IMR-90 (cell line): ENCODE measurements at regions not wholly inside any gene's neighbourhood (a gene's known extent, or its start where the extent isn't known, plus 50 kb on each side); places are given as distances from the start of the nearest gene placed in this dataset.

Source experiments
- ATAC-seq: fragments of 200-7000 bp; cut with Tn5 transposase; 2 replicates; pipeline ENCODE4 v1.9.1; 2020; ENCODE audit warnings: low read depth, mild to moderate bottlenecking, moderate library complexity
- BruUV-seq: library from RNA; stranded (reverse); fragments of 400-500 nt; replicated peaks from 2 replicates; lab custom pipeline; 2021; lab: Mats Ljungman, UMichigan
- CTCF ChIA-PET: fragments of 300-600 bp; formaldehyde crosslinking; extraction: SDS; loops from one replicate; lab custom pipeline; 2021; ENCODE audit warnings: antibody characterized with exemption; lab: Yijun Ruan, JAX
- POLR2A ChIA-PET: fragments of 300-600 bp; sonication (Branson Sonifier 250); formaldehyde crosslinking; loops from one replicate; lab custom pipeline; 2022; ENCODE audit warnings: antibody characterized with exemption; ENCODE audit not compliant: unreplicated experiment; lab: Charles Lee
- DNase-seq: peaks from one replicate; pipeline ENCODE4 v3.0.0; 2013
- H2AFZ ChIP-seq: replicated peaks from 2 replicates; pipeline ENCODE3; 2013; ENCODE audit warnings: low read length, mild to moderate bottlenecking; ENCODE audit not compliant: poor library complexity
- H2AK5ac ChIP-seq: 2 replicates; pipeline ENCODE4 v1.6.1; 2013; ENCODE audit warnings: low read depth, low read length, inconsistent platforms
- H2AK9ac ChIP-seq: replicated peaks from 2 replicates; pipeline ENCODE3; 2013; ENCODE audit warnings: mild to moderate bottlenecking, low read depth, low read length, moderate library complexity; ENCODE audit not compliant: poor library complexity
- H2BK120ac ChIP-seq: 2 replicates; pipeline ENCODE4 v1.6.1; 2013; ENCODE audit warnings: low read depth, low read length, inconsistent platforms
- H2BK15ac ChIP-seq: 3 replicates; pipeline ENCODE4 v1.6.1; 2013; ENCODE audit warnings: low read depth, low read length, inconsistent platforms
- H2BK20ac ChIP-seq: 2 replicates; pipeline ENCODE4 v1.6.1; 2013; ENCODE audit warnings: low read depth, mild to moderate bottlenecking, inconsistent platforms, low read length, moderate library complexity
- H2BK5ac ChIP-seq: 2 replicates; pipeline ENCODE4 v1.6.1; 2013; ENCODE audit warnings: mild to moderate bottlenecking, low read depth, low read length, inconsistent platforms; ENCODE audit not compliant: poor library complexity, severe bottlenecking
- H3K14ac ChIP-seq: replicated peaks from 2 replicates; pipeline ENCODE4 v1.6.1; 2013; ENCODE audit warnings: low read depth, low read length, inconsistent platforms
- H3K18ac ChIP-seq: 2 replicates; pipeline ENCODE4 v1.6.1; 2013; ENCODE audit warnings: low read depth, low read length, control low read depth
- H3K23ac ChIP-seq: 2 replicates; pipeline ENCODE4 v1.6.1; 2013; ENCODE audit warnings: low read depth, low read length, inconsistent platforms
- H3K27ac ChIP-seq: 2 replicates; pipeline ENCODE4 v1.5.1; 2013; ENCODE audit warnings: mild to moderate bottlenecking, control low read depth, low read length; ENCODE audit not compliant: insufficient read depth
- H3K27me3 ChIP-seq: 2 replicates; pipeline ENCODE4 v1.6.1; 2013; ENCODE audit warnings: low read length; ENCODE audit not compliant: control insufficient read depth, insufficient read depth
- H3K36me3 ChIP-seq: 2 replicates; pipeline ENCODE4 v1.6.1; 2013; ENCODE audit warnings: low read length, mixed read lengths; ENCODE audit not compliant: control insufficient read depth, insufficient read depth
- H3K4ac ChIP-seq: 2 replicates; pipeline ENCODE4 v1.6.1; 2013; ENCODE audit warnings: low read depth, low read length, inconsistent platforms
- H3K4me1 ChIP-seq: 2 replicates; pipeline ENCODE4 v1.6.1; 2013; ENCODE audit warnings: low read length, mixed read lengths; ENCODE audit not compliant: control insufficient read depth, insufficient read depth
- H3K4me2 ChIP-seq: 2 replicates; pipeline ENCODE4 v1.6.1; 2013; ENCODE audit warnings: low read depth, mild to moderate bottlenecking, control low read depth, low read length, moderate library complexity
- H3K4me3 ChIP-seq: 2 replicates; pipeline ENCODE4 v1.5.1; 2013; ENCODE audit warnings: low read depth, mild to moderate bottlenecking, control low read depth, low read length, moderate library complexity; ENCODE audit not compliant: insufficient read depth
- H3K56ac ChIP-seq: 2 replicates; pipeline ENCODE4 v1.6.1; 2013; ENCODE audit warnings: low read length, inconsistent platforms; ENCODE audit not compliant: insufficient read depth; ENCODE audit errors: extremely low read depth
- H3K79me1 ChIP-seq, 2 experiments: 2 replicates each; pipeline ENCODE4 v1.6.1; 2013; ENCODE audit warnings: low read length in 2 of 2, inconsistent platforms in 1 of 2, low read depth in 1 of 2
- H3K9ac ChIP-seq: 2 replicates; pipeline ENCODE4 v1.6.1; 2013; ENCODE audit warnings: low read depth, low read length, control low read depth
- H3K9me1 ChIP-seq: 2 replicates; pipeline ENCODE4 v1.6.1; 2013; ENCODE audit warnings: low read length, inconsistent platforms; ENCODE audit not compliant: insufficient read depth
- H3K9me3 ChIP-seq: 2 replicates; pipeline ENCODE4 v1.6.1; 2013; ENCODE audit warnings: low read length; ENCODE audit not compliant: control insufficient read depth, insufficient read depth
- H4K20me1 ChIP-seq: 2 replicates; pipeline ENCODE4 v1.6.1; 2013; ENCODE audit warnings: low read length, inconsistent platforms; ENCODE audit not compliant: insufficient read depth
- H4K5ac ChIP-seq: 2 replicates; pipeline ENCODE4 v1.6.1; 2013; ENCODE audit warnings: mild to moderate bottlenecking, low read depth, low read length, control low read depth
- H4K8ac ChIP-seq, 2 experiments: 2 replicates each; pipeline ENCODE4 v1.6.1; 2013; ENCODE audit warnings: low read depth in 2 of 2, low read length in 2 of 2, control low read depth in 1 of 2, inconsistent platforms in 1 of 2
- H4K91ac ChIP-seq: 2 replicates; pipeline ENCODE4 v1.6.1; 2013; ENCODE audit warnings: low read depth, low read length, inconsistent platforms; ENCODE audit not compliant: insufficient read depth
- BHLHE40 ChIP-seq: fragments of 150-350 bp; IDR thresholded peaks from 2 replicates; pipeline ENCODE4 v1.6.1; 2016; ENCODE audit warnings: mild to moderate bottlenecking, low read depth, low read length
- CEBPB ChIP-seq: IDR thresholded peaks from 2 replicates; pipeline ENCODE4 v1.6.1; 2012; ENCODE audit warnings: low read depth, low read length, improper control_type of control experiment
- CTCF ChIP-seq: conservative IDR thresholded peaks from 2 replicates; pipeline ENCODE4 v1.5.1; 2012; ENCODE audit warnings: mild to moderate bottlenecking, low read depth, low read length, improper control_type of control experiment
- ELK1 ChIP-seq: fragments of 150-350 bp; IDR thresholded peaks from 2 replicates; pipeline ENCODE4 v1.6.1; 2016; ENCODE audit warnings: low read depth, mild to moderate bottlenecking, low read length, moderate library complexity, borderline replicate concordance
- FOS ChIP-seq: fragments of 150-350 bp; IDR thresholded peaks from 2 replicates; pipeline ENCODE4 v1.6.1; 2016; ENCODE audit warnings: low read depth, low read length
- MAFK ChIP-seq: IDR thresholded peaks from 2 replicates; pipeline ENCODE4 v1.6.1; 2012; ENCODE audit warnings: low read depth, low read length, improper control_type of control experiment
- MAZ ChIP-seq: IDR thresholded peaks from 2 replicates; pipeline ENCODE4 v1.6.1; 2012; ENCODE audit warnings: low read depth, mild to moderate bottlenecking, low read length, improper control_type of control experiment, moderate library complexity, borderline replicate concordance
- MXI1 ChIP-seq: IDR thresholded peaks from 2 replicates; pipeline ENCODE4 v1.6.1; 2012; ENCODE audit warnings: low read depth, mild to moderate bottlenecking, low read length, moderate library complexity, borderline replicate concordance
- NFE2L2 ChIP-seq: fragments of 150-350 bp; IDR thresholded peaks from 2 replicates; pipeline ENCODE4 v1.6.1; 2016; ENCODE audit warnings: low read depth, mild to moderate bottlenecking, low read length
- POLR2A ChIP-seq: IDR thresholded peaks from 2 replicates; pipeline ENCODE4 v1.6.1; 2012; ENCODE audit warnings: mild to moderate bottlenecking, low read depth, low read length
- RCOR1 ChIP-seq: IDR thresholded peaks from 2 replicates; pipeline ENCODE4 v1.6.1; 2012; ENCODE audit warnings: mild to moderate bottlenecking, low read length, improper control_type of control experiment; ENCODE audit not compliant: insufficient replicate concordance
- RFX5 ChIP-seq: IDR thresholded peaks from 2 replicates; pipeline ENCODE4 v1.8.0; 2012; ENCODE audit warnings: low read depth, mild to moderate bottlenecking, low read length, moderate library complexity
- SMC3 ChIP-seq: fragments of 150-350 bp; IDR thresholded peaks from 2 replicates; pipeline ENCODE4 v1.6.1; 2016; ENCODE audit warnings: low read depth, mild to moderate bottlenecking, antibody characterized with exemption, low read length, moderate library complexity
- USF2 ChIP-seq: fragments of 150-350 bp; IDR thresholded peaks from 2 replicates; pipeline ENCODE4 v1.6.1; 2017; ENCODE audit warnings: mild to moderate bottlenecking, antibody characterized with exemption, low read length, low read depth
- WGBS, 2 experiments: methylation state at CpG; one replicate each; pipeline versions ENCODE4 v1.1.5 to v1.1.7; 2013; ENCODE audit warnings: missing lambda C conversion rate in 2 of 2; ENCODE audit not compliant: insufficient read length in 1 of 2; ENCODE audit errors: extremely low coverage in 2 of 2; 5-methylcytosine and 5-hydroxymethylcytosine counted together
- dilution Hi-C: fragments of 300-500 bp; cut with HindIII; formaldehyde crosslinking; loops from one replicate; pipeline ENCODE4 v1.14.3; 2018; ENCODE audit warnings: low sequenced_read_pairs; ENCODE audit not compliant: unreplicated experiment
- in situ Hi-C: fragments of 300-500 bp; cut with MboI; formaldehyde crosslinking; loops from 3 replicates; pipeline ENCODE4 v1.14.3; 2019; ENCODE audit warnings: low sequenced_read_pairs, inconsistent platforms, mixed read lengths
- intact Hi-C: fragments of 100-400 bp; cut with micrococcal nuclease; formaldehyde crosslinking; loops from 2 replicates; pipeline ENCODE4 v1.10.0; 2022

- H4K20me1 ChIP-seq, result no peaks in the 10 kb centered on the region
- BruUV-seq, result no TSS peak
- WGBS, 2 experiments, result 22% methylated on average over 1 of the region's 1 CpG; no CpG with 5 or more reads in 1 of the 2 experiments
Measured at GRCh38 chr6:33912195-33912594, 108.4 kb upstream of the MLN start.

More at GRCh38 chr6:33912195-33912594, 108.4 kb upstream of the MLN start:
- dilution Hi-C loops, result no loop called here
- Histone ChIP-seq H3K4me1 (no peaks in the 10 kb centered on the region), H3K9me3 (no peaks in the 10 kb centered on the region), H3K4ac (no peak overlapping the region), H2AK9ac (no peak overlapping the region), H3K9ac (no peak overlapping the region), H3K4me2 (no peak overlapping the region), H3K27ac (no peak overlapping the region), H2BK120ac (no peak overlapping the region), H3K27me3 (peaks cover 58% of the 10 kb centered on the region), H2BK5ac (no peak overlapping the region), H2BK15ac (no peak overlapping the region), H3K18ac (no peak overlapping the region), H2AFZ (no peak overlapping the region), H3K79me1 (no peaks in the 10 kb centered on the region), H3K14ac (no peak overlapping the region), H3K23ac (no peak overlapping the region), H2AK5ac (no peak overlapping the region), H3K9me1 (no peaks in the 10 kb centered on the region), H3K36me3 (no peaks in the 10 kb centered on the region), H4K91ac (no peak overlapping the region), H4K8ac (no peak overlapping the region), H3K4me3 (no peak overlapping the region), H3K56ac (no peak overlapping the region), H2BK20ac (no peak overlapping the region), H4K5ac (no peak overlapping the region)
- in situ Hi-C loops, result no loop called here
- TF ChIP-seq MAZ (no peak), MXI1 (no peak), USF2 (no peak), FOS (no peak), MAFK (no peak), NFE2L2 (no peak), CEBPB (no peak), ELK1 (no peak), RFX5 (no peak), SMC3 (no peak), BHLHE40 (no peak), POLR2A (no peak), RCOR1 (no peak), CTCF (no peak)
- POLR2A ChIA-PET, result no interaction called here
- ATAC-seq (no peak), DNase-seq (no peak)
- CTCF ChIA-PET, result no interaction called here
- intact Hi-C loops, result no loop called here
